Central memory CD8-positive, alpha-beta T cell (primary cell): ENCODE measurements at regions not wholly inside any gene's neighbourhood (a gene's known extent, or its start where the extent isn't known, plus 50 kb on each side); places are given as distances from the start of the nearest gene placed in this dataset.
"Not testable (repeated sequence)": the region's sequence is repeated elsewhere in the genome, so short reads cannot be mapped to it uniquely, and the experiment has no call there.

ENCODE experiments used
- ATAC-seq: fragments of 150-1000 bp; cut with Tn5 transposase; replicated peaks from 2 replicates; pipeline ENCODE4 v1.10.0; 2022; ENCODE audit warnings: mild to moderate bottlenecking, moderate FRiP score, moderate number of reproducible peaks; ENCODE audit not compliant: poor library complexity, severe bottlenecking; ENCODE audit errors: extremely low read depth
- DNase-seq, 2 donors: peaks; one replicate each; pipeline ENCODE4 v3.0.0; 2021; ENCODE audit warnings: low spot score in 2 of 2
- H3K27ac Mint-ChIP-seq: one replicate; pipeline ENCODE4 v1.8.0; 2022; ENCODE audit warnings: low read depth, mild to moderate bottlenecking, moderate library complexity, mixed read lengths
- H3K27me3 Mint-ChIP-seq: one replicate; pipeline ENCODE4 v1.8.0; 2022; ENCODE audit warnings: mixed read lengths
- H3K36me3 Mint-ChIP-seq: one replicate; pipeline ENCODE4 v1.8.0; 2022; ENCODE audit warnings: mild to moderate bottlenecking, moderate library complexity, mixed read lengths; ENCODE audit not compliant: insufficient read depth
- H3K4me1 Mint-ChIP-seq: one replicate; pipeline ENCODE4 v1.8.0; 2022; ENCODE audit warnings: mixed read lengths
- H3K4me3 Mint-ChIP-seq: one replicate; pipeline ENCODE4 v1.8.0; 2022; ENCODE audit warnings: mild to moderate bottlenecking, moderate library complexity, mixed read lengths
- H3K9me3 Mint-ChIP-seq: one replicate; pipeline ENCODE4 v1.8.0; 2022; ENCODE audit warnings: mixed read lengths

- ATAC-seq, result no peak
- Mint-ChIP-seq H3K9me3 (peaks cover 11% of the 10 kb centered on the region), H3K4me3 (no peak overlapping the region)
Measured at GRCh38 chr6:135586388-135586787, 88.8 kb upstream of the AHI1 start.

GRCh38 chr6:135586844-135587243 lies 89.3 kb upstream of the AHI1 start:
- Mint-ChIP-seq H3K9me3 (peaks cover 11% of the 10 kb centered on the region), H3K27me3 (no peaks in the 10 kb centered on the region), H3K27ac (no peak overlapping the region), H3K4me1 (peaks cover 15% of the 10 kb centered on the region), H3K36me3 (no peaks in the 10 kb centered on the region), H3K4me3 (no peak overlapping the region)
- DNase-seq, result no peak
- no peak for ATAC-seq

More at GRCh38 chr6:135586388-135586787, 88.8 kb upstream of the AHI1 start:
- no peak overlapping the region for H3K27ac Mint-ChIP-seq
- no peaks in the 10 kb centered on the region for H3K27me3 Mint-ChIP-seq
- H3K36me3 Mint-ChIP-seq, result no peaks in the 10 kb centered on the region
- peaks cover 15% of the 10 kb centered on the region for H3K4me1 Mint-ChIP-seq
- no peak for DNase-seq

- Mint-ChIP-seq H3K4me3 (no peak overlapping the region), H3K27ac (no peak overlapping the region), H3K4me1 (peaks cover under 1% of the 10 kb centered on the region), H3K27me3 (no peaks in the 10 kb centered on the region), H3K9me3 (peaks cover 11% of the 10 kb centered on the region), H3K36me3 (no peaks in the 10 kb centered on the region)
- ATAC-seq (no peak), DNase-seq (no peak)
Measured at GRCh38 chr6:135592276-135592675, 94.7 kb upstream of the AHI1 start.

GRCh38 chr6:135594000-135594399 lies 96.5 kb upstream of the AHI1 start:
- Mint-ChIP-seq H3K4me3 (no peak overlapping the region), H3K27ac (no peak overlapping the region), H3K9me3 (peaks cover 11% of the 10 kb centered on the region), H3K36me3 (no peaks in the 10 kb centered on the region), H3K4me1 (no peaks in the 10 kb centered on the region), H3K27me3 (no peaks in the 10 kb centered on the region)
- ATAC-seq, result no peak
- DNase-seq, result no peak

- Mint-ChIP-seq H3K27me3 (no peaks in the 10 kb centered on the region), H3K4me1 (no peaks in the 10 kb centered on the region), H3K9me3 (no peaks in the 10 kb centered on the region), H3K27ac (no peak overlapping the region), H3K36me3 (no peaks in the 10 kb centered on the region), H3K4me3 (no peak overlapping the region)
- DNase-seq, result no peak
- no peak for ATAC-seq
Measured at GRCh38 chr6:135600086-135600702, 102.7 kb upstream of the AHI1 start.

GRCh38 chr6:135600931-135601330 lies 103.4 kb upstream of the AHI1 start:
- DNase-seq, result no peak
- no peaks in the 10 kb centered on the region for H3K36me3 Mint-ChIP-seq

GRCh38 chr6:135601857-135602256 lies 104.3 kb upstream of the AHI1 start:
- Mint-ChIP-seq H3K4me3 (no peak overlapping the region), H3K27ac (no peak overlapping the region), H3K36me3 (no peaks in the 10 kb centered on the region), H3K4me1 (no peaks in the 10 kb centered on the region), H3K27me3 (no peaks in the 10 kb centered on the region), H3K9me3 (no peaks in the 10 kb centered on the region)
- ATAC-seq, result no peak
- no peak for DNase-seq

More at GRCh38 chr6:135600931-135601330, 103.4 kb upstream of the AHI1 start:
- Mint-ChIP-seq H3K4me1 (no peaks in the 10 kb centered on the region), H3K27me3 (no peaks in the 10 kb centered on the region), H3K4me3 (no peak overlapping the region), H3K9me3 (no peaks in the 10 kb centered on the region), H3K27ac (no peak overlapping the region)
- ATAC-seq, result no peak

GRCh38 chr6:135603249-135603648 lies 105.7 kb upstream of the AHI1 start:
- ATAC-seq, result no peak
- H3K4me1 Mint-ChIP-seq, result no peaks in the 10 kb centered on the region

GRCh38 chr6:135604035-135604860 lies 106.7 kb upstream of the AHI1 start:
- ATAC-seq (no peak), DNase-seq (no peak)
- no peak overlapping the region for H3K27ac Mint-ChIP-seq
- no peaks in the 10 kb centered on the region for H3K36me3 Mint-ChIP-seq
- no peaks in the 10 kb centered on the region for H3K27me3 Mint-ChIP-seq
- no peaks in the 10 kb centered on the region for H3K4me1 Mint-ChIP-seq
- no peaks in the 10 kb centered on the region for H3K9me3 Mint-ChIP-seq
- H3K4me3 Mint-ChIP-seq, result no peak overlapping the region

More at GRCh38 chr6:135603249-135603648, 105.7 kb upstream of the AHI1 start:
- H3K36me3 Mint-ChIP-seq, result no peaks in the 10 kb centered on the region
- DNase-seq, result no peak
- H3K4me3 Mint-ChIP-seq, result no peak overlapping the region
- H3K27ac Mint-ChIP-seq, result no peak overlapping the region
- H3K27me3 Mint-ChIP-seq, result no peaks in the 10 kb centered on the region
- no peaks in the 10 kb centered on the region for H3K9me3 Mint-ChIP-seq

GRCh38 chr6:135605278-135605790 lies 107.8 kb upstream of the AHI1 start:
- no peak for ATAC-seq
- DNase-seq, result no peak
- Mint-ChIP-seq H3K4me3 (no peak overlapping the region), H3K27ac (no peak overlapping the region), H3K4me1 (no peaks in the 10 kb centered on the region), H3K9me3 (no peaks in the 10 kb centered on the region), H3K27me3 (no peaks in the 10 kb centered on the region), H3K36me3 (no peaks in the 10 kb centered on the region)

GRCh38 chr6:135606392-135606791 lies 108.9 kb upstream of the AHI1 start:
- DNase-seq (no peak), ATAC-seq (no peak)
- Mint-ChIP-seq H3K9me3 (no peaks in the 10 kb centered on the region), H3K36me3 (no peaks in the 10 kb centered on the region), H3K4me3 (no peak overlapping the region), H3K27me3 (no peaks in the 10 kb centered on the region), H3K4me1 (no peaks in the 10 kb centered on the region), H3K27ac (no peak overlapping the region)

GRCh38 chr6:135608031-135608430 lies 110.5 kb upstream of the AHI1 start:
- Mint-ChIP-seq H3K27me3 (no peaks in the 10 kb centered on the region), H3K9me3 (no peaks in the 10 kb centered on the region), H3K4me1 (no peaks in the 10 kb centered on the region), H3K36me3 (no peaks in the 10 kb centered on the region), H3K4me3 (no peak overlapping the region), H3K27ac (no peak overlapping the region)
- DNase-seq (no peak), ATAC-seq (no peak)

GRCh38 chr6:135610192-135610591 lies 112.7 kb upstream of the AHI1 start:
- H3K27ac Mint-ChIP-seq, DNase-seq, H3K4me3 Mint-ChIP-seq, ATAC-seq, H3K36me3 Mint-ChIP-seq, H3K4me1 Mint-ChIP-seq, H3K9me3 Mint-ChIP-seq, H3K27me3 Mint-ChIP-seq: not testable (repeated sequence)
